GM21390 (cell line): ENCODE measurements at regions not wholly inside any gene's neighbourhood (a gene's known extent, or its start where the extent isn't known, plus 50 kb on each side); places are given as distances from the start of the nearest gene placed in this dataset.
A peak's percentile ranks its signal among the peaks of the same experiment; 100 is the strongest.

Experiments
- ATAC-seq: cut with Tn5 transposase; IDR thresholded peaks from one replicate; pipeline ENCODE4 v1.9.1; 2021; ENCODE audit not compliant: unreplicated experiment

DNA sequence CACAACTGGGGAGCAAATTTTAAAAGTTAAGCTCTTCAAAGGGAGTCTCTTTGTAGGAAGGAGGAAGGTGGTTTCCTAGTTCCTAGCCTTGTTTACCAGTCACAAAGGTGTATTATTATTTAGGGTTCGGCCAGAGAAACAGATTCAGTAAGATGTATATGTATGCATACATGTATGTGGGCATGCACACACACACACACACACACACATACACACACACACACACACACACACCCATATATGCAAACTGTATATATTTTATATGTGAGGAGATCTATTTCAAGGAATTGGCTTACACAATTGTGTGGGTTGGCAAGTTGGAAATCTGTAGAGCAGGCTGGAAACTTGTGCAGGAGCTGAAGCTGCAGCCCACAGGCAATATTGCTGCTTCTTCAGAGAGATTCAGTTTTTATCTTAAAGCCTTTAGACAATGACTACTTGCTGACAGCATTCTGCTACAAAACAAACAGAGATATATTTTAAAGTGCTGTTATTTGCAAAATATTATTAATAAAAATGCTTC is 75.3 kb upstream of the DNAH5 start:
- ATAC-seq: no peak

DNA sequence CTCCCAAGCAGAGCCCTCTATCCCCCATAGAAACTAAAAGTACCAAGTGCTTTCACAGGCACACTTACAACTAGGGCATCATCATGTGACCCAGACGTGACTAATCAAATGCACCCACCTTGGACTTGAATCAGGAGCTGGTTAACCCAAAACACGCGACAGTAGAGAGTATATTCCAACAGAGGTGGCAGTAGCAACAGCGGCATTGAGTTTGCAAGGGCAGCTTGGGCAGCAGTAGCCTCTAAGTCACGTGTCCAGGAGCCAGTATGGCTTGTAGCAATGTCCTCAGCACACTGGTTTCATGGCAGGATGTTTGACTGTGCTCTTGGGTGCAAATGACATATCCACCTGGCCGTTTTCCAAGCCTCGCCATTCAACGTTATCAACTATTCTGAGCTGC is 73.4 kb upstream of the DNAH5 start:
- no peak for ATAC-seq

DNA sequence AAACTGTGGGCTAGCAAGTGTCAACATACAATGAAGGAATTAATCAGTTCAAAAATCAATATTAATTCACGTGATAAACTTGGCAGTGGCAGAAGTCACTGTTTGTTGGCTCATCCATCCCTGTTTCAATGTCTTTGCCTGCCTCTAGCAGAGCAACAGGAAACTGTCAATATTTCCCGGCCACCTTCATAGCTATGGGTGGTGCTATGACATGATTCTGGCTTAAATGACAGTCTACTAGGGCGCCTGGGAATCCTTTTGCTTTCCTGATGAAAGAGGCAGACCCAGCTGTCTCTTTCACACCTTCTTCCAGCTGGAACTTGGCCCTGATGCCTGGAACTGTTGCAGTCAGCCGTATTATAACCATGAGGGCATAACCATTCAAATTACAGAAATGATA is 72.1 kb upstream of the DNAH5 start:
- ATAC-seq: no peak

DNA sequence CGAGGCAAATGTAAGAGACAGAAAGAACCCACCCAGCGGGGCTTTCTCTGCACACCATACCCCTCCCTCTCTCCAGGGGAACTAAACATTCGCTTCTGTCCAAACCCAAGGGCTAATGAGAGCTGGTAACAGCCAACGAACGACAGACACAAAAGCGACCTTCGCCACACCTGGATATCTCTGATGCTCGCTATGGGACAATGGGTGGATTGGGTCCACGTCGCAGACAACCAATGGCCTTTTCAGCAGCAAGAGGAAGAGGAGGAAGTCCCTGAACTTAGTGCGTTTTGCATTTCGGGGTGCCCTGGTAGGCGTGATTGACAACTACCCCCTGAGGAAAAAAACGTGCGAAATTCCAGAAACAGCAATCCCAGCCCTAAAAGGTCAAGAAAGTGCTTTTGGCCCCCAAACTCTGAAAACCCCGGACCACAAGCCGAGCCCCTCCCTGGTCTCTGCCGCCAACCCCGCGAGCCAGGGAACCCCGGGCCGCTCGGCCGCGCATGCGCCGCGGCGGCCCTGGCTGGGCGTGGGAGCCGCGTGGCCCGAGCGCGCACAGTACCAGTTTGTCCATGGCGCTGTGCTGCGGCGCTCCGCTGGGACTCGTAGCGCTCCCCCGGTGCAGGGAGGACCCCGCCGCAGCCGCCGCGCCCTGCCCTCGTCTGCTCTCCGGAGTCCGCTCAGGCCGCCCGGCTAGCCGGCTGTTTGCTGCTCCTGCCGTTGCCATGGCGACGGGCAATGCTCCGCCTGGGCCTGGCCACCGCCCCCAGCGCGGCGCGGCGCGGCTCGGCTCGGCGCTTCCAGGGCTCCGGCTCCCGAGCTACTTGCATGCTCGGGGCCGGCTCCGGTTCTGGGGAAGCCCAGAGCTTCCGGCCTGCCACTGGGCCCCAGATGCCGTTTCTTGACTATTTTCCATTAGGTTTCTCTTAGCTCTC is 66.9 kb upstream of the DNAH5 start:
- peak; percentile 94 for ATAC-seq

DNA sequence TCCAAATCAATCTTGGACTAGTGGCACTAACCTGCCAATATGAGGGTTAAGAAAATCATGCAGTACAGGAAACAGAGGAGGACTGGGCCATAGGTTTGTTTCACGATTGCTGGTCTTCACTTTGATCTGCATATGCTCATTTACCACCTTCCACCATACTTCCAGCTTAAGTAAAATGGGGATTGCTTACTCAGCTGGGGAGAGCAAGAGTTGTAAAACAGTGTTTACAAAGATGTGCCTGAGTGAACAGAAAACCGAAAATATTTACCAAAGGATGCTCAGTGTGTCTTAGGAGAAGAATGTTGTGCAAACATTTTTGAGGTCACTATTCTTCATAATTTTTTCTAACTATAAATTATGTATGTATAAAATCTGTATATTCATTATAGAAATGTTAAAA is 65.1 kb upstream of the DNAH5 start:
- no peak for ATAC-seq

DNA sequence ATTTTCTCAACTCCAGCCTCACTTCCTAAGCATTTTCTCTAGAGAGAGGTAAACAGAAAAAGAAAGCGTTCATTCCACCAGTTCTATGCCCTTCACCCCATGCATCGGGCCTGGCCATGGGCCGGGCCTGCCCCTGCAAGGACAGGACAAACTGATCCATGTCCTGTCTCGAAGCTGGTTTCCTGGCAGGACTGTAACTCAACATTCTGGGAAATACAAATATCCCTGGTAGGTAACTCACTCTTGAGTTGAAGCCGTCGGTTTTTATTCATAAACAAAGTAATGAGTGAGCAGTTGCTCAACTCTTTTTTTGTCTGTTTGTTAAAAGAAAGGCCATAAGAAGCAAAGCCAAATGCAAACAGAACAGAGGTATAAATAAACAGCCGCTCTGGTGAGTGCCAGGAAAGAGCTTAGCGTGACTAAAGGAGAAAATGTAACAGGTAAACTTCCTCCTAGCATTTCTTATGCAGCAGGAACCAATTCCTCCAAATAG is 64.4 kb upstream of the DNAH5 start:
- ATAC-seq: no peak

DNA sequence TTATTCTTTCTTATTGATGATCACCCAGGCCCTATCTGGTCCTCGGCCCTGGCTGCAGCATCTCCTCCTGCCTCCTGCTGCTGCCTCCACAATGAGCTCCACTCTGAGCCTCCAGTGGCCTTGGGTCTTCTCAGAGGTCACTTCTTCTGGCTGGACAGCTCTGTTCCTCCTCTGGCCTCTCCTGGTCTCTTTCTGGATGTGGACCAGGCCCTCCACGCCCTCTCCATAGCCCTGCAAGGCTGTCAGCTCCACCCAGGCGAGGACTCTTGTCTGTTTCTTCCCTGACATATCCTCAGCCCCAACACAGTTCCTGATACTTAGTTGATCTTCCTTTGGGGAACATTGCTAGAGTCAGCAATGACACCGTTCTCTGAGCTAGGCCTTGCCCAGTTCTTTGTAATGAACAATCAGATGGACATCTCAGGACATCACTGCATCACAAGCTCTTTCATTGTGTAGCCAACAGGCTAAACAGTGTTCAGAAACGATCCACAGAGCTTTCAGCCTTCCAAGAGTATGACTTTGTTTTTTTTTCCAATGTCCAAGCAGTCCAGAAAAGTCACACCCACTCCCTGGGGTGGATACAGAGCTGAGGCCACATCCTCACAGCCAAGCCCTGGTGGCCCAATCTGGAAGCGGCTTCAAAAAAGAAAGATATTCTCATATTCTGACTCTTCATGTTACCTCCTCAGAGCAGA is 62.5 kb upstream of the DNAH5 start:
- no peak for ATAC-seq

DNA sequence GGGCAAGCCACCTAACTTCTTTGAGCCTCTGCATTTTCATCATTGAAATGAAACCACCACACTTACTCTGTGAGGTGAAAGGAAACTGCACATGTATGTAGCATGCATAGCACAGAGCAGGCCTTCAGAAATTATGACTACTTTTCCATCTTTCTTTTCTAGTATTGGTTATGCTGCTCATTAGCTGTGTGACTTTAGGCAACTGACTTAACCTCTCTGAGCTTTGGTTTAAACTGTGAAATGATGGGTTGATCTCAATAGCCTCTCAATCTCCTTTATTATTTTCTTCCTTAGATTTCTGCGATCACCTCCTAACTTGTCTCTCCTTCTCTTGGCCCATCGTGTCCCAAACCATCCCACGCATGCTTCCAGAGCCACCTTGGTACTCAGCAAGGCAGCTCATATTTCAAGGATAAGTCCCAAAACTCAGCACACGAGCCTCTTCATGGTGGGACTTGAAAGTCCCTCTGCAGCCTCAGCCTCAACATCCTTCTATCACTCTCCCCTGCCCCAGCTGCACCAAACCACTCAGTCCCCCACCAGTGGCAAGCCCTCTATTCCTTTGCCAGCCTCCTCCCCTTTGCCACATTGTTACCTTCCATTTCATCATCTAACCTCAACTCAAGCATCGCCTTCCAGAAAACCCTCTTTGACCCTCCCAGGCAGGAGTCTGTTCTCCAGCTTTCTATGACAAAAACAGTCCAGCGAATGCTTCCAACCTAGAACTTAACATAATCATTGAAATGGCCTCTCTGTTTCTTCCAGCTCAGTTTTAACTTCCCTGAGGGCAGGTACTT is 60.3 kb upstream of the DNAH5 start:
- ATAC-seq: no peak

DNA sequence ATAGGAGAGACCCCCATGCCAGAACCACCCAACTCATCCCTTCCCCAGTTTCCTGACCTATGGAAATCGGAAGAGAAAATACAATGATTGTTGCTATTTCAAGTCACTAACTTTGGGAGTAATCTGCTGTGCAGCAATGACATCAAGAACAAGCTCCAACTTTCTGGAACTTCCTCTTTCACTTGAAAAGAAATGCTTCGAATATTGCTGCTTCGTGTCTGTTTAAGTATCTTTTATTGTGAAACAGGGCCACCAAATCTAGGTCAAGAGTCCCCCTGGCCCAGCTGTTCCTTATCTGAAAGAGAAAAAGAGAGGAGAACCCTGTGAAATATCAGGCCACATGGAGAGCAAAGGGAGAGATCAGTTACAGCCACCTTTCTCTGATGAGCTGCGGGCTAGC is 59.4 kb upstream of the DNAH5 start:
- no peak for ATAC-seq

DNA sequence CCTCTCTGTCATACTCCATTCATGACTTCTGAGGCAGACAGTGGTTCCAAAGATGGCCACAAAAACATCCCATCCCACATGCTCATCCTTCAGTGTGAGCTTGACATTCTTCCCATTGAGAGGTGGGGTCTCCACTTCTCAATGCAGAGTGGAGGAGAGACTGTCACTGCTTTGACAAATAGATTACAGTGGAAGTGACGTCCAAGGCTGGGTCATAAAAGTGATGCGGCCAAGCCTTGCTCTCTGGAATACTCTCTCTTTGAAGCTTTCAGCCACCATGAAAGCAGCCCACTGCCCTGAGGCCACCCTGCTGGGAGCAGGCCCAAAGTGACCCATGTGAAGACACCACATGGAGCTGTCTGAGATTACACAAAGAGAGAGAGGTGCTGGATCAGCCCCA is 59.0 kb upstream of the DNAH5 start:
- ATAC-seq: no peak

DNA sequence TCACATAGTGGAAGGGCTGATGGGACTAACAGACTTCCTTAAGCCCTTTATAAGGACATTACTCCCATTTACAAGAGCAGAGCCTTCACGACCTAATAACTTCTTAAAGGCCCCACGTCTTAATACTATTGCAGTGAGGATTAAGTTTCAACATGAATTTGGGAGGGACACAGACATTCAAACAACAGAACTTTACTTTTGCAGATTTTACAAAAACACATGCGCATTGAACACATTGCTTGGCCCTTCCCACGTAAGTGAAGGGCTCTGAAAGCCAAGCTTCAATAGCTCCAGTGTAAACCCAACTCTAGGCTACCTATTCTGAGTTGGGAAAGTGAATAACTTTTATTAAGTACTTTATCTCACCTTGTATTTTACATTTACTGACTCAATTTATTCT is 53.8 kb upstream of the DNAH5 start:
- ATAC-seq: no peak

DNA sequence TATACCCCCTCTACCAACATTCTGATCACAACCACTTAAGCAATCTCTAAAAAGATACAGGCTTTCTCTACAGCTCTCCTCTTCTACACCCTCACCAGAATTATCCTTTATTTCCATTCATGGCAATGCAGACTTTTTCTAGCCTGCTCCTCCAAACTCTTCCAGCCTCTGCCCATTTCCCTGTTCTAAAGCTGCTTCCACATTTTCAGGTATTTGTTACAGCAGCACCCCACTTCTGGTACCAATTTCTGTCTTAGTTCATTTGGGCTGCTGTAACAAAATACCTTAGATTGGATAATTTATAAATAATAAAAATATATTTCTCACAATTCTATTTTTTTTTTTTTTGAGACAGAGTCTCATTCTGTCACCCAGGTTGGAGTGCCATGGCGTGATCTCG is 53.0 kb upstream of the DNAH5 start:
- ATAC-seq: no peak

DNA sequence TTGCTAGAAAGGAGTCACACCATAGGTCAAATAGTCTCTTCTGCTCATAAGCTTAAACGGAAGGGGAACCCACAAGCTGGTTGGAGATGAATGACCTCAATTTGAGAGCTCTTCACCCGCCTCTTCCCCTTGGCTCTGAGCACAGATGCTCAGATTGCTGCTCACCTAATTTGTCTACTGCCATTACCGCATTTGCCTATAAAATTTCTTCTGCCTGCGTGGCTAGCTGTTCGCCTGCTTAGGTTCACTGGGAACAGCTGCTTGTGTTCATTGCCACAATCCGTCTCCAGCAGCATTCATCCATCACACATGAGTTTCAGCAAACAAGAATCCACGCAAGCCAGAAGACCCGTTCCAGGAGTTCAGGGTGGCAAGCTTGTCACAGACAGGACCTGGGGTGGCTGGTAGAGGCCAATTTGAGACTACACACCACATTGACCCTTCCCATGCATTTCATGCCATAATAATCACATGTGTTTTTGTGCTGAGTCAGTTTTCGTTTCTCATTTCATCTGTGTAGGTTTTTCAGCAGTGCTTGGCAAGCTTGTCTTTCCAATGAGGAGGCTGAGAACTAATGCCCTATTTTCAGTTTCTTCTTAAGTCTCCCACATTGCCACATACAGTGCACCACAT is 50.2 kb upstream of the DNAH5 start:
- ATAC-seq: no peak
